Panc1 (cell line): ENCODE measurements at regions not wholly inside any gene's neighbourhood (a gene's known extent, or its start where the extent isn't known, plus 50 kb on each side); places are given as distances from the start of the nearest gene placed in this dataset.

Experiments used
- ATAC-seq: fragments of 200-7000 bp; cut with Tn5 transposase; 2 replicates; pipeline ENCODE4 v1.9.1; 2020; ENCODE audit warnings: mild to moderate bottlenecking, moderate library complexity
- BruUV-seq: library from RNA; stranded (reverse); fragments of 400-500 nt; replicated peaks from 2 replicates; lab custom pipeline; 2021; lab: Mats Ljungman, UMichigan
- CTCF ChIA-PET: fragments of 300-600 bp; sonication (Branson Sonifier 250); formaldehyde crosslinking; loops from one replicate; lab custom pipeline; 2022; ENCODE audit warnings: antibody characterized with exemption; lab: Charles Lee
- POLR2A ChIA-PET: fragments of 300-600 bp; sonication (Branson Sonifier 250); formaldehyde crosslinking; loops from one replicate; lab custom pipeline; 2022; ENCODE audit warnings: antibody characterized with exemption; lab: Charles Lee
- DNase-seq: peaks from one replicate; pipeline ENCODE4 v3.0.0-alpha.2; 2010; ENCODE audit warnings: low read depth, low spot score
- H3K27ac ChIP-seq: 2 replicates; pipeline ENCODE4 v1.5.1; 2011; ENCODE audit warnings: mild to moderate bottlenecking, low read length, inconsistent platforms
- H3K27me3 ChIP-seq: fragments of 200-500 bp; sonication (Bioruptor generic); 2 replicates; pipeline ENCODE4 v1.6.0; 2014; ENCODE audit warnings: low read length, inconsistent platforms; ENCODE audit not compliant: control insufficient read depth, insufficient read depth
- H3K36me3 ChIP-seq: fragments of 200-500 bp; sonication (Bioruptor generic); 2 replicates; pipeline ENCODE4 v1.5.1; 2014; ENCODE audit warnings: inconsistent platforms, mild to moderate bottlenecking, low read length, moderate library complexity; ENCODE audit not compliant: control insufficient read depth, insufficient read depth
- H3K4me1 ChIP-seq: 2 replicates; pipeline ENCODE4 v1.5.1; 2011; ENCODE audit warnings: inconsistent platforms, mild to moderate bottlenecking, low read length, moderate library complexity; ENCODE audit not compliant: control insufficient read depth, insufficient read depth
- H3K4me3 ChIP-seq, 2 experiments: 2 replicates each; pipeline ENCODE4 v1.5.1; 2011 to 2012; ENCODE audit warnings: low read depth in 2 of 2, low read length in 2 of 2, mild to moderate bottlenecking in 2 of 2, inconsistent platforms in 1 of 2, moderate library complexity in 1 of 2
- H3K9me3 ChIP-seq: fragments of 200-500 bp; sonication (Bioruptor generic); 2 replicates; pipeline ENCODE4 v1.5.1; 2014; ENCODE audit warnings: low read depth, mild to moderate bottlenecking, inconsistent platforms, low read length, moderate library complexity; ENCODE audit not compliant: control insufficient read depth, insufficient read depth
- POLR2AphosphoS5 ChIP-seq: IDR thresholded peaks from 2 replicates; pipeline ENCODE4 v1.6.1; 2012; ENCODE audit warnings: mild to moderate bottlenecking, low read depth, low read length, moderate library complexity
- REST ChIP-seq, 2 experiments: IDR thresholded peaks; 2 replicates each; pipeline ENCODE4 v1.6.1; 2011 to 2012; ENCODE audit warnings: low read depth in 2 of 2, control low read depth in 1 of 2, low read length in 1 of 2, mild to moderate bottlenecking in 1 of 2, moderate library complexity in 1 of 2; ENCODE audit not compliant: insufficient read depth in 1 of 2
- SIN3A ChIP-seq: IDR thresholded peaks from 2 replicates; pipeline ENCODE4 v1.6.1; 2012; ENCODE audit warnings: low read depth, mild to moderate bottlenecking, low read length, moderate library complexity, borderline replicate concordance; ENCODE audit not compliant: insufficient read depth
- TCF7L2 ChIP-seq: IDR thresholded peaks from 2 replicates; pipeline ENCODE4 v1.6.1; 2011; ENCODE audit warnings: mild to moderate bottlenecking, low read depth, low read length, inconsistent platforms
- in situ Hi-C: cut with HindIII; loops from 2 replicates; pipeline ENCODE4 v1.10.0; 2016; ENCODE audit warnings: low sequenced_read_pairs, low pct_unique_long_range_greater_than_20kb
- intact Hi-C: fragments of 100-400 bp; cut with micrococcal nuclease; formaldehyde crosslinking; loops from one replicate; pipeline ENCODE4 v1.10.0; 2022; ENCODE audit not compliant: unreplicated experiment
- TF ChIP-seq, protein P1 (sequence below): fragments of 450-650 bp; IDR thresholded peaks from 2 replicates; pipeline ENCODE4 v1.5.1; 2017; ENCODE audit warnings: mild to moderate bottlenecking

DNA sequence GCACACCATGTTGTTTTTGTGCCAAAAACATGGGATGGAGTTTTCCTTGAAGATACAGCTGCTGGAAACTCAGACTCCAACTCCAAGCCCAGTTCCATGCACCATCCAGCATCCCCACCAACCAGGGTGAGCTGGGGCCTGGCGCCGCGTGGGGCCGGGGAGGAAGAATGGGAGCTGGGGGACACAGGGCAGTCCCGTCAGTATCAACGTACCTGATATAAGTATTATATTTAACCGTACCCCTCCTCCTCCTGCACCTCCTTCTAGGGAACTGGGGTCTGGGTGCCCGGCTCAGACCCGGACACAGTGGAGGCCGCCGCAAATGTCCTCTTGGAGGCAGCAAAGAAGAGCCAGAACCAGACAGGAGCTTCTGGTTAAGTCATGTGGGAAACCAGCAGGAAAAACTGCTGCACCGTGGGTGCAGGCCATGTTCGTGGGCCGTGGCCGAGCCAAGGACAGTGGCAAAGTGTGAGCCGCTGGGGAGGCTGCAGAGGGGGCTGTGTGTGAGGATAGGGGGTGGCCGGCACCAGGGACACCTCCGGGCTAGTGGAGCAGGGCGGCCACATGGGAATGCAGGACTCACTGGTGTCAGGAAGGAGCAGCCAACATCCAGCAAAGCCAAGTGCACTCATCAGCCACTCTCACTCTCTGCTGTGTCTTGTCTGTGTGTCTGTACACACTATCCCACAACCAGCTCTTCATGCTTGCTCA, 112.6 kb downstream of the TMEM18 start:
- Histone ChIP-seq H3K27me3 (peaks cover 20% of the 10 kb centered on the region), H3K9me3 (no peaks in the 10 kb centered on the region), H3K36me3 (no peaks in the 10 kb centered on the region), H3K27ac (no peak overlapping the region), H3K4me1 (0 out of 2 replicates have a peak, but pooled peaks cover 3% of the 10 kb centered on the region), H3K4me3 (no peak overlapping the region)
- DNase-seq (no peak), ATAC-seq (no peak)
- intact Hi-C loops (no loop called here), in situ Hi-C loops (no loop called here)
- CTCF ChIA-PET = no interaction called here
- BruUV-seq = no TSS peak
- TF ChIP-seq, protein P1, sequence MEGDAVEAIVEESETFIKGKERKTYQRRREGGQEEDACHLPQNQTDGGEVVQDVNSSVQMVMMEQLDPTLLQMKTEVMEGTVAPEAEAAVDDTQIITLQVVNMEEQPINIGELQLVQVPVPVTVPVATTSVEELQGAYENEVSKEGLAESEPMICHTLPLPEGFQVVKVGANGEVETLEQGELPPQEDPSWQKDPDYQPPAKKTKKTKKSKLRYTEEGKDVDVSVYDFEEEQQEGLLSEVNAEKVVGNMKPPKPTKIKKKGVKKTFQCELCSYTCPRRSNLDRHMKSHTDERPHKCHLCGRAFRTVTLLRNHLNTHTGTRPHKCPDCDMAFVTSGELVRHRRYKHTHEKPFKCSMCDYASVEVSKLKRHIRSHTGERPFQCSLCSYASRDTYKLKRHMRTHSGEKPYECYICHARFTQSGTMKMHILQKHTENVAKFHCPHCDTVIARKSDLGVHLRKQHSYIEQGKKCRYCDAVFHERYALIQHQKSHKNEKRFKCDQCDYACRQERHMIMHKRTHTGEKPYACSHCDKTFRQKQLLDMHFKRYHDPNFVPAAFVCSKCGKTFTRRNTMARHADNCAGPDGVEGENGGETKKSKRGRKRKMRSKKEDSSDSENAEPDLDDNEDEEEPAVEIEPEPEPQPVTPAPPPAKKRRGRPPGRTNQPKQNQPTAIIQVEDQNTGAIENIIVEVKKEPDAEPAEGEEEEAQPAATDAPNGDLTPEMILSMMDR = 0 out of 2 replicates have a peak, but pooled peaks have one; percentile 5
- TF ChIP-seq REST (IDR thresholded peaks at IDR 0.05; ENCODE audit: insufficient read depth in 1 of 2, low read depth in 2 of 2, low read length in 1 of 2) = no peak
- POLR2A ChIA-PET = no interaction called here

GRCh38 chr2:563512-563911, 113.7 kb downstream of the TMEM18 start:
- H3K27me3 ChIP-seq = peaks cover 25% of the 10 kb centered on the region
- in situ Hi-C loops (no loop called here), intact Hi-C loops (no loop called here)
- no peaks in the 10 kb centered on the region for H3K36me3 ChIP-seq
- ChIA-PET POLR2A (no interaction called here), CTCF (no interaction called here)
- no TSS peak for BruUV-seq
- no peak overlapping the region for H3K4me3 ChIP-seq
- DNase-seq (no peak), ATAC-seq (no peak)
- 0 out of 2 replicates have a peak, but pooled peaks cover under 1% of the 10 kb centered on the region for H3K4me1 ChIP-seq
- H3K27ac ChIP-seq = no peak overlapping the region
- TF ChIP-seq POLR2AphosphoS5 = no peak
- TF ChIP-seq, protein P1 = no peak
- TF ChIP-seq REST (IDR thresholded peaks at IDR 0.05; ENCODE audit: insufficient read depth in 1 of 2, low read depth in 2 of 2, low read length in 1 of 2) = no peak
- no peak for TF ChIP-seq TCF7L2
- no peak for TF ChIP-seq SIN3A
- H3K9me3 ChIP-seq = no peaks in the 10 kb centered on the region
